H1 (cell line): ENCODE measurements at regions not wholly inside any gene's neighbourhood (a gene's known extent, or its start where the extent isn't known, plus 50 kb on each side); places are given as distances from the start of the nearest gene placed in this dataset.

Experiments
- FOSL1 ChIP-seq: IDR thresholded peaks from 2 replicates; pipeline ENCODE4 v1.6.1; 2011; ENCODE audit warnings: mild to moderate bottlenecking, low read depth, low read length, moderate library complexity; ENCODE audit not compliant: insufficient read depth
- POLR2A ChIP-seq, 2 experiments: IDR thresholded peaks; 1 replicate in 1 of 2; 2 replicates in 1 of 2; pipeline ENCODE4 v1.6.1; 2011; ENCODE audit warnings: low read depth in 2 of 2, low read length in 2 of 2, mild to moderate bottlenecking in 2 of 2; ENCODE audit errors: control extremely low read depth in 1 of 2

- TF ChIP-seq FOSL1, result no peak
- no peak for TF ChIP-seq POLR2A (IDR thresholded peaks at IDR 0.05; ENCODE audit: control extremely low read depth in 1 of 2, low read depth in 2 of 2, low read length in 2 of 2)
These were observed 244.9 kb upstream of the AGA start (continued) for GRCh38 chr4:177687117-177687516.
